K562 (cell line): ENCODE measurements at regions not wholly inside any gene's neighbourhood (a gene's known extent, or its start where the extent isn't known, plus 50 kb on each side); places are given as distances from the start of the nearest gene placed in this dataset.

Experiments
- ATAC-seq: fragments of 200-7000 bp; cut with Tn5 transposase; 3 replicates; pipeline ENCODE4 v1.9.1; 2020; ENCODE audit warnings: moderate library complexity
- BruUV-seq: library from RNA; stranded (reverse); fragments of 400-500 nt; replicated peaks from 2 replicates; lab custom pipeline; 2021; lab: Mats Ljungman, UMichigan
- CTCF ChIA-PET: fragments of 300-600 bp; formaldehyde crosslinking; extraction: SDS; loops from one replicate; lab custom pipeline; 2021; ENCODE audit warnings: low intra/inter-chr PET ratio; lab: Yijun Ruan, JAX
- POLR2A ChIA-PET: fragments of 300-600, 350-650 bp; sonication (Branson Sonifier 250); formaldehyde crosslinking; extraction: SDS; loops from one replicate; lab custom pipeline; 2021; ENCODE audit warnings: antibody characterized with exemption, inconsistent platforms; lab: Yijun Ruan, JAX
- DNase-seq, 4 experiments: peaks; one replicate each; pipeline versions ENCODE4 v3.0.0 to v3.0.0-alpha.2; 2011 to 2018; ENCODE audit warnings: low spot score in 3 of 4, mixed read lengths in 3 of 4; ENCODE audit errors: extremely low read depth in 1 of 4
- FAIRE-seq: peaks from 2 replicates; lab custom pipeline; 2011; peaks lifted over from hg19 to GRCh38; lab: Jason Lieb, UNC
- H2AFZ ChIP-seq: 2 replicates; pipeline ENCODE4 v1.6.0; 2011; ENCODE audit warnings: low read depth, low read length, control low read depth, inconsistent platforms
- H3K27ac ChIP-seq: fragments of 200-600 bp; 3 replicates; pipeline ENCODE4 v1.8.0; 2011; ENCODE audit warnings: low read depth, mild to moderate bottlenecking, control low read depth, inconsistent platforms, low read length, moderate library complexity, mixed read lengths; ENCODE audit errors: extremely low read depth
- H3K27me3 ChIP-seq, 2 experiments: fragments of 300-600 bp in 1 of 2; 2 replicates in 1 of 2; 3 replicates in 1 of 2; pipeline versions ENCODE4 v1.6.0 to v1.8.0; 2011; ENCODE audit warnings: inconsistent platforms in 2 of 2, low read length in 2 of 2, mild to moderate bottlenecking in 1 of 2, mixed read lengths in 1 of 2, moderate library complexity in 1 of 2; ENCODE audit not compliant: control insufficient read depth in 2 of 2, insufficient read depth in 2 of 2
- H3K36me3 ChIP-seq: fragments of 300-600 bp; 3 replicates; pipeline ENCODE4 v1.8.0; 2011; ENCODE audit warnings: mild to moderate bottlenecking, low read length, inconsistent platforms; ENCODE audit not compliant: control insufficient read depth, insufficient read depth
- H3K4me1 ChIP-seq, 2 experiments: fragments of 200-600 bp in 1 of 2; replicated peaks in 1 of 2; 2 replicates in 1 of 2; 3 replicates in 1 of 2; pipeline versions ENCODE4 v1.5.1 to v1.8.0; 2011; ENCODE audit warnings: inconsistent platforms in 2 of 2, low read length in 2 of 2, mild to moderate bottlenecking in 1 of 2, mixed read lengths in 1 of 2, moderate library complexity in 1 of 2; ENCODE audit not compliant: control insufficient read depth in 2 of 2, insufficient read depth in 2 of 2
- H3K4me2 ChIP-seq: 2 replicates; pipeline ENCODE4 v1.6.1; 2011; ENCODE audit warnings: low read length, control low read depth, inconsistent platforms, mixed read lengths; ENCODE audit not compliant: insufficient read depth
- H3K4me3 ChIP-seq: fragments of 200-600 bp; sonication (generic), shearing (Covaris generic); 2 replicates; pipeline ENCODE4 v1.5.1; 2016; ENCODE audit warnings: control low read depth, inconsistent platforms
- H3K79me2 ChIP-seq: fragments of 200-600 bp; 3 replicates; pipeline ENCODE4 v1.8.0; 2011; ENCODE audit warnings: low read length, inconsistent platforms; ENCODE audit not compliant: control insufficient read depth, insufficient read depth
- H3K9ac ChIP-seq, 2 experiments: 2 replicates each; pipeline versions ENCODE4 v1.6.0 to v1.6.1; 2011; ENCODE audit warnings: low read depth in 2 of 2, low read length in 2 of 2, control low read depth in 1 of 2, inconsistent platforms in 1 of 2, mild to moderate bottlenecking in 1 of 2, mixed read lengths in 1 of 2; ENCODE audit not compliant: insufficient read depth in 1 of 2
- H3K9me1 ChIP-seq: one replicate; pipeline ENCODE4 v1.6.0; 2011; ENCODE audit warnings: inconsistent platforms, mild to moderate bottlenecking, low read length, moderate library complexity; ENCODE audit not compliant: control insufficient read depth, insufficient read depth
- H3K9me3 ChIP-seq: replicated peaks from 2 replicates; pipeline ENCODE4 v1.5.1; 2011; ENCODE audit warnings: low read depth, low read length, inconsistent platforms; ENCODE audit not compliant: control insufficient read depth, insufficient read depth
- H4K20me1 ChIP-seq: replicated peaks from 2 replicates; pipeline ENCODE4 v1.6.1; 2011; ENCODE audit warnings: low read length, inconsistent platforms, mixed read lengths; ENCODE audit not compliant: control insufficient read depth, insufficient read depth
- CBFB ChIP-seq: sonication (generic); formaldehyde crosslinking; IDR thresholded peaks from 2 replicates; pipeline ENCODE4 v1.4.0; 2020; ENCODE audit warnings: mild to moderate bottlenecking, missing genetic modification reagents
- CSDE1 ChIP-seq, 2 experiments: fragments of 450-650 bp; IDR thresholded peaks; 2 replicates each; pipeline ENCODE4 v1.6.1; 2016; ENCODE audit warnings: mild to moderate bottlenecking in 1 of 2
- EP400 ChIP-seq: fragments of 450-650 bp; IDR thresholded peaks from 2 replicates; pipeline ENCODE4 v1.6.1; 2017; ENCODE audit warnings: antibody characterized with exemption, mild to moderate bottlenecking, moderate library complexity
- MBD1 ChIP-seq: fragments of 250-450 bp; sonication (Bioruptor Pico); IDR thresholded peaks from 2 replicates; pipeline ENCODE4 v1.8.0; 2022; ENCODE audit warnings: inconsistent platforms
- MEIS2 ChIP-seq: fragments of 450-650 bp; IDR thresholded peaks from 2 replicates; pipeline ENCODE4 v1.6.1; 2014; ENCODE audit warnings: mild to moderate bottlenecking; ENCODE audit not compliant: partially characterized antibody
- POU5F1 ChIP-seq: fragments of 150-350 bp; IDR thresholded peaks from 2 replicates; pipeline ENCODE4 v1.6.1; 2014; ENCODE audit warnings: borderline replicate concordance, low read length, low read depth, mild to moderate bottlenecking; ENCODE audit not compliant: partially characterized antibody
- RBFOX2 ChIP-seq: fragments of 200-400 bp; formaldehyde crosslinking; IDR thresholded peaks from 2 replicates; pipeline ENCODE4 v1.6.1; 2017; ENCODE audit warnings: low read depth, mild to moderate bottlenecking, low read length, moderate library complexity
- RNF2 ChIP-seq: sonication (generic); IDR thresholded peaks from 2 replicates; pipeline ENCODE4 v1.6.1; 2016
- SMARCB1 ChIP-seq: IDR thresholded peaks from 2 replicates; pipeline ENCODE4 v1.6.1; 2011; ENCODE audit warnings: improper control_type of control experiment, low read depth; ENCODE audit not compliant: insufficient read length
- SRSF7 ChIP-seq: fragments of 200-400 bp; formaldehyde crosslinking; optimal IDR thresholded peaks from 2 replicates; pipeline ENCODE3; 2017; ENCODE audit warnings: mild to moderate bottlenecking, low read depth, low read length
- TAL1 ChIP-seq: fragments of 450-650 bp; IDR thresholded peaks from 2 replicates; pipeline ENCODE4 v1.6.1; 2016; ENCODE audit warnings: mild to moderate bottlenecking
- TFAP4 ChIP-seq: sonication (generic); formaldehyde crosslinking; IDR thresholded peaks from 2 replicates; pipeline ENCODE4 v1.8.0; 2022; ENCODE audit warnings: missing genetic modification reagents, mild to moderate bottlenecking, moderate library complexity, borderline replicate concordance
- WGBS: fragments of 100-300 bp; shearing (Covaris generic); methylation state at CpG from one replicate; pipeline ENCODE4 v1.1.6; 2016; ENCODE audit warnings: low coverage, mixed read lengths; ENCODE audit not compliant: insufficient coverage; ENCODE audit errors: missing lambda C conversion rate; 5-methylcytosine and 5-hydroxymethylcytosine counted together
- in situ Hi-C: fragments of 300-500 bp; cut with MboI; formaldehyde crosslinking; loops from 4 replicates; pipeline ENCODE4 v1.15.0; 2018; ENCODE audit warnings: inconsistent platforms, mixed read lengths
- intact Hi-C: fragments of 100-400 bp; cut with micrococcal nuclease; formaldehyde crosslinking; loops from 2 replicates; pipeline ENCODE4 v1.14.2; 2022
- TF ChIP-seq, protein P1 (sequence below): fragments of 450-650 bp; IDR thresholded peaks from 2 replicates; pipeline ENCODE4 v1.6.1; 2018; ENCODE audit not compliant: partially characterized antibody
- TF ChIP-seq, protein P2 (sequence below): fragments of 450-650 bp; conservative IDR thresholded peaks from 2 replicates; pipeline ENCODE4 v1.6.1; 2016; ENCODE audit warnings: missing genetic modification characterization, low read depth, mild to moderate bottlenecking, control low read depth, missing compliant biosample characterization
- TF ChIP-seq, protein P3 (sequence below): fragments of 250-450 bp; sonication (Bioruptor Pico); IDR thresholded peaks from 2 replicates; pipeline ENCODE4 v1.4.0; 2020; ENCODE audit warnings: mild to moderate bottlenecking

- Histone ChIP-seq H3K9me1 (no peaks in the 10 kb centered on the region), H2AFZ (no peak overlapping the region), H3K36me3 (no peaks in the 10 kb centered on the region), H4K20me1 (no peaks in the 10 kb centered on the region), H3K9ac (no peak overlapping the region), H3K4me3 (no peak overlapping the region), H3K9me3 (no peaks in the 10 kb centered on the region), H3K79me2 (no peaks in the 10 kb centered on the region), H3K27me3 (no peaks in the 10 kb centered on the region), H3K4me2 (no peak overlapping the region), H3K4me1 (no peaks in the 10 kb centered on the region), H3K27ac (no peak overlapping the region)
- CTCF ChIA-PET = no interaction called here
- in situ Hi-C loops = no loop called here
- ATAC-seq = no peak
- intact Hi-C loops = no loop called here
- POLR2A ChIA-PET = no interaction called here
- 0% methylated on average over 1 of the region's 1 CpG for WGBS
- BruUV-seq = no TSS peak
- DNase-seq = no peak
- FAIRE-seq = no peak
- no peak for TF ChIP-seq RBFOX2
- no peak for TF ChIP-seq MEIS2
- no peak for TF ChIP-seq CSDE1 (IDR thresholded peaks at IDR 0.05)
- TF ChIP-seq EP400 = no peak
- TF ChIP-seq TAL1 = no peak
- TF ChIP-seq CBFB = no peak
- TF ChIP-seq TFAP4 (CRISPR knock-in tag) = no peak
- no peak for TF ChIP-seq SMARCB1
- TF ChIP-seq SRSF7 = no peak
- TF ChIP-seq, protein P1, sequence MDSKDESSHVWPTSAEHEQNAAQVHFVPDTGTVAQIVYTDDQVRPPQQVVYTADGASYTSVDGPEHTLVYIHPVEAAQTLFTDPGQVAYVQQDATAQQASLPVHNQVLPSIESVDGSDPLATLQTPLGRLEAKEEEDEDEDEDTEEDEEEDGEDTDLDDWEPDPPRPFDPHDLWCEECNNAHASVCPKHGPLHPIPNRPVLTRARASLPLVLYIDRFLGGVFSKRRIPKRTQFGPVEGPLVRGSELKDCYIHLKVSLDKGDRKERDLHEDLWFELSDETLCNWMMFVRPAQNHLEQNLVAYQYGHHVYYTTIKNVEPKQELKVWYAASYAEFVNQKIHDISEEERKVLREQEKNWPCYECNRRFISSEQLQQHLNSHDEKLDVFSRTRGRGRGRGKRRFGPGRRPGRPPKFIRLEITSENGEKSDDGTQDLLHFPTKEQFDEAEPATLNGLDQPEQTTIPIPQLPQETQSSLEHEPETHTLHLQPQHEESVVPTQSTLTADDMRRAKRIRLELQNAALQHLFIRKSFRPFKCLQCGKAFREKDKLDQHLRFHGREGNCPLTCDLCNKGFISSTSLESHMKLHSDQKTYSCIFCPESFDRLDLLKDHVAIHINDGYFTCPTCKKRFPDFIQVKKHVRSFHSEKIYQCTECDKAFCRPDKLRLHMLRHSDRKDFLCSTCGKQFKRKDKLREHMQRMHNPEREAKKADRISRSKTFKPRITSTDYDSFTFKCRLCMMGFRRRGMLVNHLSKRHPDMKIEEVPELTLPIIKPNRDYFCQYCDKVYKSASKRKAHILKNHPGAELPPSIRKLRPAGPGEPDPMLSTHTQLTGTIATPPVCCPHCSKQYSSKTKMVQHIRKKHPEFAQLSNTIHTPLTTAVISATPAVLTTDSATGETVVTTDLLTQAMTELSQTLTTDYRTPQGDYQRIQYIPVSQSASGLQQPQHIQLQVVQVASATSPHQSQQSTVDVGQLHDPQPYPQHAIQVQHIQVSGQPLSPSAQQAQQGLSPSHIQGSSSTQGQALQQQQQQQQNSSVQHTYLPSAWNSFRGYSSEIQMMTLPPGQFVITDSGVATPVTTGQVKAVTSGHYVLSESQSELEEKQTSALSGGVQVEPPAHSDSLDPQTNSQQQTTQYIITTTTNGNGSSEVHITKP = no peak
- no peak for TF ChIP-seq RNF2
- TF ChIP-seq, protein P2, sequence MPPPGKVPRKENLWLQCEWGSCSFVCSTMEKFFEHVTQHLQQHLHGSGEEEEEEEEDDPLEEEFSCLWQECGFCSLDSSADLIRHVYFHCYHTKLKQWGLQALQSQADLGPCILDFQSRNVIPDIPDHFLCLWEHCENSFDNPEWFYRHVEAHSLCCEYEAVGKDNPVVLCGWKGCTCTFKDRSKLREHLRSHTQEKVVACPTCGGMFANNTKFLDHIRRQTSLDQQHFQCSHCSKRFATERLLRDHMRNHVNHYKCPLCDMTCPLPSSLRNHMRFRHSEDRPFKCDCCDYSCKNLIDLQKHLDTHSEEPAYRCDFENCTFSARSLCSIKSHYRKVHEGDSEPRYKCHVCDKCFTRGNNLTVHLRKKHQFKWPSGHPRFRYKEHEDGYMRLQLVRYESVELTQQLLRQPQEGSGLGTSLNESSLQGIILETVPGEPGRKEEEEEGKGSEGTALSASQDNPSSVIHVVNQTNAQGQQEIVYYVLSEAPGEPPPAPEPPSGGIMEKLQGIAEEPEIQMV (tag) = no peak
- TF ChIP-seq MBD1 (CRISPR knock-in tag) = no peak
- TF ChIP-seq, protein P3, sequence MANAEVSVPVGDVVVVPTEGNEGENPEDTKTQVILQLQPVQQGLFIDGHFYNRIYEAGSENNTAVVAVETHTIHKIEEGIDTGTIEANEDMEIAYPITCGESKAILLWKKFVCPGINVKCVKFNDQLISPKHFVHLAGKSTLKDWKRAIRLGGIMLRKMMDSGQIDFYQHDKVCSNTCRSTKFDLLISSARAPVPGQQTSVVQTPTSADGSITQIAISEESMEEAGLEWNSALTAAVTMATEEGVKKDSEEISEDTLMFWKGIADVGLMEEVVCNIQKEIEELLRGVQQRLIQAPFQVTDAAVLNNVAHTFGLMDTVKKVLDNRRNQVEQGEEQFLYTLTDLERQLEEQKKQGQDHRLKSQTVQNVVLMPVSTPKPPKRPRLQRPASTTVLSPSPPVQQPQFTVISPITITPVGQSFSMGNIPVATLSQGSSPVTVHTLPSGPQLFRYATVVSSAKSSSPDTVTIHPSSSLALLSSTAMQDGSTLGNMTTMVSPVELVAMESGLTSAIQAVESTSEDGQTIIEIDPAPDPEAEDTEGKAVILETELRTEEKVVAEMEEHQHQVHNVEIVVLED (CRISPR knock-in tag) = no peak
- TF ChIP-seq POU5F1 = no peak
Measured at GRCh38 chr16:73457851-73458250, 409.9 kb upstream of the ZFHX3 start.
